HEK293 (cell line): ENCODE measurements at regions not wholly inside any gene's neighbourhood (a gene's known extent, or its start where the extent isn't known, plus 50 kb on each side); places are given as distances from the start of the nearest gene placed in this dataset.

Experiments used
- CTCF ChIA-PET: fragments of 350-600 bp; formaldehyde crosslinking; extraction: SDS; loops from one replicate; lab custom pipeline; 2021; ENCODE audit warnings: antibody characterized with exemption; lab: Yijun Ruan, JAX
- POLR2A ChIA-PET: fragments of 300-600 bp; formaldehyde crosslinking; extraction: SDS; loops from one replicate; lab custom pipeline; 2020; ENCODE audit warnings: antibody characterized with exemption, inconsistent platforms; lab: Yijun Ruan, JAX
- H3K27ac ChIP-seq: fragments of 200-500 bp; sonication (Bioruptor generic); 2 replicates; pipeline ENCODE4 v1.5.1; 2014; ENCODE audit warnings: low read depth, low read length, control low read depth, inconsistent platforms; ENCODE audit errors: extremely low read depth
- H3K36me3 ChIP-seq, 2 experiments: fragments of 200-500 bp in 1 of 2; sonication (Bioruptor generic) in 1 of 2; 1 replicate in 1 of 2; 2 replicates in 1 of 2; pipeline ENCODE4 v1.5.1; 2014 to 2017; ENCODE audit warnings: inconsistent platforms in 2 of 2, low read length in 2 of 2; ENCODE audit not compliant: control insufficient read depth in 2 of 2, insufficient read depth in 1 of 2
- H3K4me1 ChIP-seq: fragments of 200-500 bp; sonication (Bioruptor generic); 2 replicates; pipeline ENCODE4 v1.5.1; 2014; ENCODE audit warnings: mild to moderate bottlenecking, low read length, inconsistent platforms; ENCODE audit not compliant: control insufficient read depth, insufficient read depth
- H3K4me3 ChIP-seq: 2 replicates; pipeline ENCODE4 v1.5.1; 2011; ENCODE audit warnings: low read depth, mild to moderate bottlenecking, control low read depth, low read length, moderate library complexity
- H3K9me3 ChIP-seq: fragments of 200-500 bp; sonication (Bioruptor generic); 2 replicates; pipeline ENCODE4 v1.5.1; 2014; ENCODE audit warnings: low read depth, low read length, inconsistent platforms; ENCODE audit not compliant: control insufficient read depth, insufficient read depth
- GLI4 ChIP-seq: fragments of 450-650 bp; formaldehyde crosslinking; IDR thresholded peaks from 2 replicates; pipeline ENCODE4 v1.5.1; 2016; ENCODE audit warnings: missing biosample characterization, missing genetic modification characterization
- MEIS1 ChIP-seq: sonication (generic); formaldehyde crosslinking; IDR thresholded peaks from 2 replicates; pipeline ENCODE4 v1.8.1; 2022; ENCODE audit warnings: missing genetic modification reagents, mild to moderate bottlenecking, borderline replicate concordance
- PATZ1 ChIP-seq: fragments of 450-650 bp; formaldehyde crosslinking; IDR thresholded peaks from 2 replicates; pipeline ENCODE4 v1.5.1; 2016; ENCODE audit warnings: missing biosample characterization, missing genetic modification characterization
- PRDM4 ChIP-seq: fragments of 450-650 bp; formaldehyde crosslinking; IDR thresholded peaks from 2 replicates; pipeline ENCODE4 v1.5.1; 2017; ENCODE audit warnings: missing biosample characterization, missing genetic modification characterization
- SETDB1 ChIP-seq: IDR thresholded peaks from one replicate; pipeline ENCODE4 v1.6.1; 2017; ENCODE audit warnings: mild to moderate bottlenecking, low read length, moderate library complexity, mixed read lengths; ENCODE audit not compliant: insufficient read length
- ZBTB21 ChIP-seq: fragments of 450-650 bp; formaldehyde crosslinking; IDR thresholded peaks from 2 replicates; pipeline ENCODE4 v1.5.1; 2017; ENCODE audit warnings: missing biosample characterization, missing genetic modification characterization
- ZNF132 ChIP-seq: fragments of 450-650 bp; formaldehyde crosslinking; IDR thresholded peaks from 2 replicates; pipeline ENCODE4 v1.5.1; 2017; ENCODE audit warnings: missing biosample characterization, missing genetic modification characterization, borderline replicate concordance
- ZNF155 ChIP-seq: fragments of 450-650 bp; formaldehyde crosslinking; IDR thresholded peaks from 2 replicates; pipeline ENCODE4 v1.5.1; 2016; ENCODE audit warnings: missing biosample characterization, missing genetic modification characterization
- ZNF169 ChIP-seq: fragments of 450-650 bp; formaldehyde crosslinking; IDR thresholded peaks from 2 replicates; pipeline ENCODE4 v1.5.1; 2016; ENCODE audit warnings: missing biosample characterization, missing genetic modification characterization
- ZNF174 ChIP-seq: fragments of 450-650 bp; formaldehyde crosslinking; IDR thresholded peaks from 2 replicates; pipeline ENCODE4 v1.5.0; 2017; ENCODE audit warnings: missing biosample characterization, mild to moderate bottlenecking, missing genetic modification characterization
- ZNF341 ChIP-seq: fragments of 450-650 bp; formaldehyde crosslinking; IDR thresholded peaks from 2 replicates; pipeline ENCODE4; 2016; ENCODE audit warnings: low read depth, missing biosample characterization, missing genetic modification characterization
- ZNF350 ChIP-seq: fragments of 450-650 bp; formaldehyde crosslinking; IDR thresholded peaks from 2 replicates; pipeline ENCODE4 v1.5.0; 2017; ENCODE audit warnings: missing biosample characterization, mild to moderate bottlenecking, missing genetic modification characterization
- ZNF423 ChIP-seq: fragments of 450-650 bp; formaldehyde crosslinking; IDR thresholded peaks from 2 replicates; pipeline ENCODE4 v1.5.1; 2016; ENCODE audit warnings: missing biosample characterization, missing genetic modification characterization
- ZNF449 ChIP-seq: fragments of 450-650 bp; formaldehyde crosslinking; IDR thresholded peaks from 2 replicates; pipeline ENCODE4 v1.5.1; 2017; ENCODE audit warnings: missing biosample characterization, mild to moderate bottlenecking, missing genetic modification characterization, moderate library complexity
- ZNF639 ChIP-seq: fragments of 450-650 bp; formaldehyde crosslinking; IDR thresholded peaks from 2 replicates; pipeline ENCODE4 v1.5.1; 2016; ENCODE audit warnings: missing biosample characterization, missing genetic modification characterization
- ZNF645 ChIP-seq: fragments of 450-650 bp; formaldehyde crosslinking; IDR thresholded peaks from 2 replicates; pipeline ENCODE4; 2016; ENCODE audit warnings: missing biosample characterization, missing genetic modification characterization
- ZNF701 ChIP-seq: fragments of 450-650 bp; formaldehyde crosslinking; IDR thresholded peaks from 2 replicates; pipeline ENCODE4 v1.5.1; 2016; ENCODE audit warnings: missing biosample characterization, missing genetic modification characterization
- ZNF76 ChIP-seq: fragments of 450-650 bp; formaldehyde crosslinking; IDR thresholded peaks from 2 replicates; pipeline ENCODE4; 2016; ENCODE audit warnings: low read depth, missing biosample characterization, missing genetic modification characterization, borderline replicate concordance
- ZNF768 ChIP-seq: fragments of 450-650 bp; formaldehyde crosslinking; IDR thresholded peaks from 2 replicates; pipeline ENCODE4 v1.5.1; 2018; ENCODE audit warnings: missing biosample characterization, mild to moderate bottlenecking, missing genetic modification characterization
- ZSCAN4 ChIP-seq: fragments of 450-650 bp; formaldehyde crosslinking; IDR thresholded peaks from 2 replicates; pipeline ENCODE4 v1.5.1; 2017; ENCODE audit warnings: missing biosample characterization, missing genetic modification characterization

GRCh38 chr6:18555750-18556149 lies 168.6 kb downstream of the RNF144B start:
- ChIA-PET POLR2A (no interaction called here), CTCF (no interaction called here)

More at GRCh38 chr6:18555750-18556149, 168.6 kb downstream of the RNF144B start:
- Histone ChIP-seq H3K4me3 (no peak overlapping the region), H3K4me1 (no peaks in the 10 kb centered on the region), H3K9me3 (no peaks in the 10 kb centered on the region), H3K27ac (no peak overlapping the region), H3K36me3 (no peaks in the 10 kb centered on the region)
- TF ChIP-seq ZNF423 (tag by site-specific recombination) (no peak), ZNF701 (no peak), GLI4 (tag by site-specific recombination) (no peak), PATZ1 (tag by site-specific recombination) (no peak), ZNF645 (no peak), ZBTB21 (no peak), ZNF768 (tag by site-specific recombination) (no peak), ZNF76 (tag by site-specific recombination) (no peak), ZNF449 (tag by site-specific recombination) (no peak), ZNF132 (no peak), SETDB1 (no peak), MEIS1 (CRISPR knock-in tag) (no peak), ZNF169 (tag by site-specific recombination) (no peak), ZNF341 (tag by site-specific recombination) (no peak), ZNF155 (no peak), ZNF174 (tag by site-specific recombination) (no peak), ZSCAN4 (tag by site-specific recombination) (no peak), PRDM4 (tag by site-specific recombination) (no peak), ZNF639 (tag by site-specific recombination) (no peak), ZNF350 (tag by site-specific recombination) (no peak)
